ENCODE measurements at regions not wholly inside any gene's neighbourhood (a gene's known extent, or its start where the extent isn't known, plus 50 kb on each side); places are given as distances from the start of the nearest gene placed in this dataset.

GRCh38 chr3:166446291-166446690 lies 609.1 kb upstream of the BCHE start:
- TF ChIP-seq CTCF (IDR thresholded peaks at IDR 0.05) = no peak
- no peak for TF ChIP-seq POLR2A (IDR thresholded peaks at IDR 0.05; ENCODE audit: low read depth)

Data from esophagus muscularis mucosa (tissue), 3 donors.